ENCODE measurements at regions not wholly inside any gene's neighbourhood (a gene's known extent, or its start where the extent isn't known, plus 50 kb on each side); places are given as distances from the start of the nearest gene placed in this dataset.
"Not testable (repeated sequence)": the region's sequence is repeated elsewhere in the genome, so short reads cannot be mapped to it uniquely, and the experiment has no call there.

GRCh38 chr9:29188771-29189170 lies 1615.5 kb upstream of the C9orf72 start:
- TF ChIP-seq CTCF (IDR thresholded peaks at IDR 0.05; ENCODE audit: low read length); EZH2 (IDR thresholded peaks at IDR 0.05; ENCODE audit: borderline replicate concordance, low read length): not testable (repeated sequence)
